ENCODE measurements at regions not wholly inside any gene's neighbourhood (a gene's known extent, or its start where the extent isn't known, plus 50 kb on each side); places are given as distances from the start of the nearest gene placed in this dataset.

DNA sequence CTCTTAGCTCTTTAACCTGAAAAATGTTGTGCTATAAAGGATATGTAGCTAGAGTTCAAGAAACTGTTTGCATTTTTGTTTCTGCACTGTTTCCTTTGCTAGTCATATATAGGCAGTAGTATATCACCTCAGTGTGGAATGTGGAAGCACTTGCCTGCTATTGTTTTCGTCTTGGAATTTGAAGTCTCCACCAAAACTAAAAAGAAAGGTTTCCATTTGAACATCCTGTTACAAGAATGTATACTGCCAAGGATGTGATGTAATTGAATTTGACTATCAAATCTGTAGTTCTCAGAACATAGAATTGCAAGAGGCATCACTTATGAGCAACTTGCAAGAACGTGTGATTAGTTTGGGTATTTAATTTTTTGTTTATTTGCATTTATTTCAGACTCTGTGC lies 51.1 kb upstream of the MEOX2 start:
- H3K27ac ChIP-seq, result no peak overlapping the region
- TF ChIP-seq CTCF (IDR thresholded peaks at IDR 0.05) (no peak), POLR2AphosphoS5 (IDR thresholded peaks at IDR 0.05) (no peak), POLR2A (IDR thresholded peaks at IDR 0.05) (no peak)
- 37% methylated on average over 2 of the region's 2 CpGs for WGBS
- intact Hi-C loops (cut with DNase I), result no loop called here
- H3K9me3 ChIP-seq, result no peaks in the 10 kb centered on the region
- no peaks in the 10 kb centered on the region for H3K4me1 ChIP-seq (replicated peaks)
- H3K4me3 ChIP-seq, result no peak overlapping the region
- H3K36me3 ChIP-seq, result no peaks in the 10 kb centered on the region
- no peaks in the 10 kb centered on the region for H3K27me3 ChIP-seq (replicated peaks; ENCODE audit: insufficient read depth)
- no peak for DNase-seq (ENCODE audit: low spot score)

Measured in prostate gland (tissue), 2 donors.